GM12878 (cell line): ENCODE measurements at regions not wholly inside any gene's neighbourhood (a gene's known extent, or its start where the extent isn't known, plus 50 kb on each side); places are given as distances from the start of the nearest gene placed in this dataset.

Experiments
- ATAC-seq: fragments of 200-7000 bp; cut with Tn5 transposase; 3 replicates; pipeline ENCODE4 v1.9.1; 2020; ENCODE audit warnings: mild to moderate bottlenecking, moderate library complexity
- BruUV-seq: library from RNA; stranded (reverse); fragments of 400-500 nt; replicated peaks from 2 replicates; lab custom pipeline; 2021; lab: Mats Ljungman, UMichigan
- CTCF ChIA-PET: fragments of 300-600 bp; sonication (Branson Sonifier 250); formaldehyde crosslinking; extraction: SDS; loops from one replicate; lab custom pipeline; 2021; ENCODE audit warnings: inconsistent platforms; lab: Yijun Ruan, JAX
- POLR2A ChIA-PET: fragments of 350-600 bp; formaldehyde crosslinking; extraction: SDS; loops from one replicate; lab custom pipeline; 2021; ENCODE audit warnings: inconsistent platforms; lab: Charles Lee
- RAD21 ChIA-PET: fragments of 300-600 bp; sonication (Branson Sonifier 250); formaldehyde crosslinking; loops from one replicate; lab custom pipeline; 2023; ENCODE audit warnings: antibody characterized with exemption; ENCODE audit not compliant: unreplicated experiment; lab: Charles Lee
- SMC1A ChIA-PET: fragments of 300-600 bp; sonication (Branson Sonifier 250); formaldehyde crosslinking; loops from one replicate; lab custom pipeline; 2023; ENCODE audit not compliant: unreplicated experiment, uncharacterized antibody; lab: Charles Lee
- DNase-seq: peaks from one replicate; pipeline ENCODE4 v3.0.0-alpha.2; 2011; ENCODE audit warnings: low read depth, low spot score
- FAIRE-seq: peaks from 3 replicates; lab custom pipeline; 2011; peaks lifted over from hg19 to GRCh38; lab: Jason Lieb, UNC
- H2AFZ ChIP-seq: 2 replicates; pipeline ENCODE4 v1.6.0; 2011; ENCODE audit warnings: low read depth, low read length, control low read depth; ENCODE audit not compliant: control insufficient read depth
- H3K27ac ChIP-seq: 2 replicates; pipeline ENCODE4 v1.5.1; 2011; ENCODE audit warnings: control low read depth; ENCODE audit not compliant: control insufficient read depth, insufficient read depth
- H3K27me3 ChIP-seq, 2 experiments: replicated peaks in 1 of 2; 2 replicates each; pipeline versions ENCODE4 v1.6.0 to v1.6.1; 2011; ENCODE audit warnings: low read length in 1 of 2; ENCODE audit not compliant: control insufficient read depth in 2 of 2, insufficient read depth in 2 of 2
- H3K36me3 ChIP-seq, 2 experiments: 2 replicates each; pipeline ENCODE4 v1.5.1; 2011; ENCODE audit warnings: low read length in 1 of 2; ENCODE audit not compliant: control insufficient read depth in 2 of 2, insufficient read depth in 2 of 2
- H3K4me1 ChIP-seq: 2 replicates; pipeline ENCODE4 v1.6.1; 2011; ENCODE audit warnings: mild to moderate bottlenecking, low read length, moderate library complexity, mixed read lengths; ENCODE audit not compliant: control insufficient read depth, insufficient read depth
- H3K4me2 ChIP-seq: 2 replicates; pipeline ENCODE4 v1.6.0; 2011; ENCODE audit warnings: control low read depth; ENCODE audit not compliant: control insufficient read depth, insufficient read depth
- H3K4me3 ChIP-seq: fragments of 200-600 bp; sonication (generic); 2 replicates; pipeline ENCODE4 v1.5.1; 2016
- H3K79me2 ChIP-seq: 2 replicates; pipeline ENCODE4 v1.6.0; 2011; ENCODE audit warnings: low read length; ENCODE audit not compliant: control insufficient read depth, insufficient read depth
- H3K9ac ChIP-seq: 2 replicates; pipeline ENCODE4 v1.8.0; 2011; ENCODE audit warnings: low read length, control low read depth, mixed read lengths; ENCODE audit not compliant: control insufficient read depth, insufficient read depth
- H3K9me3 ChIP-seq: replicated peaks from 3 replicates; pipeline ENCODE4 v1.5.1; 2011; ENCODE audit warnings: mild to moderate bottlenecking, low read length; ENCODE audit not compliant: control insufficient read depth, insufficient read depth
- H4K20me1 ChIP-seq: 2 replicates; pipeline ENCODE4 v1.6.0; 2011; ENCODE audit not compliant: control insufficient read depth, insufficient read depth
- BACH1 ChIP-seq: fragments of 450-650 bp; IDR thresholded peaks from 2 replicates; pipeline ENCODE4 v1.6.1; 2017; ENCODE audit warnings: mild to moderate bottlenecking, borderline replicate concordance
- CHD4 ChIP-seq: fragments of 200-600 bp; sonication (generic); IDR thresholded peaks from 2 replicates; pipeline ENCODE4 v1.6.1; 2016; ENCODE audit warnings: mild to moderate bottlenecking
- E4F1 ChIP-seq: fragments of 450-650 bp; IDR thresholded peaks from 2 replicates; pipeline ENCODE4 v1.6.1; 2018; ENCODE audit warnings: borderline replicate concordance, mild to moderate bottlenecking; ENCODE audit not compliant: partially characterized antibody
- KAT2A ChIP-seq: conservative IDR thresholded peaks from 2 replicates; pipeline ENCODE4 v1.6.1; 2011; ENCODE audit warnings: low read depth, low read length; ENCODE audit not compliant: control insufficient read depth
- PAX5 ChIP-seq: IDR thresholded peaks from 2 replicates; pipeline ENCODE4 v1.6.1; 2011; ENCODE audit warnings: low read depth, low read length, borderline replicate concordance
- POU2F2 ChIP-seq: IDR thresholded peaks from 3 replicates; pipeline ENCODE4 v1.6.1; 2011; ENCODE audit warnings: low read depth, mild to moderate bottlenecking, low read length, borderline replicate concordance
- RCOR1 ChIP-seq: conservative IDR thresholded peaks from 2 replicates; pipeline ENCODE4 v1.6.1; 2012; ENCODE audit warnings: low read depth, low read length, improper control_type of control experiment
- REST ChIP-seq: IDR thresholded peaks from 2 replicates; pipeline ENCODE4 v1.6.1; 2012; ENCODE audit warnings: mild to moderate bottlenecking, low read depth, low read length
- SMAD1 ChIP-seq: fragments of 450-650 bp; IDR thresholded peaks from 2 replicates; pipeline ENCODE4 v1.6.1; 2018; ENCODE audit warnings: mild to moderate bottlenecking, low read depth; ENCODE audit not compliant: partially characterized antibody
- TCF7 ChIP-seq: IDR thresholded peaks from 2 replicates; pipeline ENCODE4 v1.6.1; 2014; ENCODE audit warnings: antibody characterized with exemption, borderline replicate concordance
- USF2 ChIP-seq: IDR thresholded peaks from 2 replicates; pipeline ENCODE4 v1.6.1; 2011; ENCODE audit warnings: low read depth, low read length, improper control_type of control experiment, borderline replicate concordance
- WGBS: methylation state at CpG from one replicate; pipeline ENCODE4 v1.1.6; 2016; ENCODE audit warnings: low lambda C conversion rate; ENCODE audit not compliant: insufficient replicate concordance, insufficient coverage; ENCODE audit errors: missing lambda C conversion rate; 5-methylcytosine and 5-hydroxymethylcytosine counted together
- in situ Hi-C: fragments of 300-500 bp; cut with MboI; formaldehyde crosslinking; loops from 9 replicates; pipeline ENCODE4 v1.14.3; 2018; ENCODE audit warnings: mixed read lengths
- intact Hi-C: fragments of 100-400 bp; cut with micrococcal nuclease; formaldehyde crosslinking; loops from one replicate; pipeline ENCODE4 v1.14.2; 2022; ENCODE audit not compliant: unreplicated experiment

- H3K4me1 ChIP-seq = no peaks in the 10 kb centered on the region
- 19% methylated on average over 3 of the region's 3 CpGs for WGBS
- no peak overlapping the region for H3K4me2 ChIP-seq
- H4K20me1 ChIP-seq = no peaks in the 10 kb centered on the region
- H3K36me3 ChIP-seq = no peaks in the 10 kb centered on the region
- ATAC-seq (no peak), FAIRE-seq (no peak), DNase-seq (no peak)
- in situ Hi-C loops (no loop called here), intact Hi-C loops (no loop called here)
- H3K27me3 ChIP-seq = no peaks in the 10 kb centered on the region
- CTCF ChIA-PET = no interaction called here
- BruUV-seq = no TSS peak
- H3K9me3 ChIP-seq = no peaks in the 10 kb centered on the region; the same call in 1 of the 3 replicates
- H2AFZ ChIP-seq = no peak overlapping the region
- H3K9ac ChIP-seq = no peak overlapping the region
- POLR2A ChIA-PET = no interaction called here
- RAD21 ChIA-PET = no interaction called here
- H3K27ac ChIP-seq = no peak overlapping the region
- no peak overlapping the region for H3K4me3 ChIP-seq
- no peaks in the 10 kb centered on the region for H3K79me2 ChIP-seq
- SMC1A ChIA-PET = no interaction called here
- no peak for TF ChIP-seq USF2
- TF ChIP-seq BACH1 = no peak
- TF ChIP-seq CHD4 = no peak
- no peak for TF ChIP-seq KAT2A
- TF ChIP-seq TCF7 = no peak
- no peak for TF ChIP-seq E4F1
- no peak for TF ChIP-seq RCOR1
- no peak for TF ChIP-seq REST
- TF ChIP-seq PAX5 = no peak
- TF ChIP-seq SMAD1 = no peak
- no peak for TF ChIP-seq POU2F2
Measured at GRCh38 chr21:28833609-28834008, 159.1 kb downstream of the LTN1 start.
